ENCODE measurements at regions not wholly inside any gene's neighbourhood (a gene's known extent, or its start where the extent isn't known, plus 50 kb on each side); places are given as distances from the start of the nearest gene placed in this dataset.

GRCh38 chr13:94902722-94903407 is 190.5 kb upstream of the SOX21 start:
- TF ChIP-seq CTCF (IDR thresholded peaks at IDR 0.05; ENCODE audit: borderline replicate concordance, extremely low read depth, low read length, poor library complexity, severe bottlenecking) = no peak
- TF ChIP-seq EZH2 (IDR thresholded peaks at IDR 0.05; ENCODE audit: borderline replicate concordance, low read depth, low read length, severe bottlenecking) = no peak

Measured in DND-41 (cell line).